ENCODE measurements at regions not wholly inside any gene's neighbourhood (a gene's known extent, or its start where the extent isn't known, plus 50 kb on each side); places are given as distances from the start of the nearest gene placed in this dataset.
"Not testable (repeated sequence)": the region's sequence is repeated elsewhere in the genome, so short reads cannot be mapped to it uniquely, and the experiment has no call there.

DNA sequence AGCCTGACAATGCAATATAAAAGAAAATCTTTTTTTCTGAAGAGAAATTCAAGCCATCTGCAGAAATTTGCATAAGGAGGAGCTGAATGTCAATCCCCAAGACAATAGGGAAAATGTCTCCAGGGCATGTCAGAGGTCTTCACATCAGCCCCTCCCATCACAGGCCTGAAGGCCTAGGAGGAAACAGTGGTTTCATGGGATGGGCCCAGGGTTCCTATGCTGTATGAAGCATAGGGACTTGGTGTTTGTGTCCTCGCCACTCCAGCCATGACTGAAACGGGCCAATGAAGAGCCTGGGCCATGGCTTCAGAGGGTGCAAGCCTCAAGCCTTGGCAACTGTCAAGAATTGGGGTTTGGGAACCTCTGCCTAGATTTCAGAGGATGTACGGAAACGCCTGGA is 883.5 kb downstream of the UQCRFS1 start:
- no peak for DNase-seq

DNA sequence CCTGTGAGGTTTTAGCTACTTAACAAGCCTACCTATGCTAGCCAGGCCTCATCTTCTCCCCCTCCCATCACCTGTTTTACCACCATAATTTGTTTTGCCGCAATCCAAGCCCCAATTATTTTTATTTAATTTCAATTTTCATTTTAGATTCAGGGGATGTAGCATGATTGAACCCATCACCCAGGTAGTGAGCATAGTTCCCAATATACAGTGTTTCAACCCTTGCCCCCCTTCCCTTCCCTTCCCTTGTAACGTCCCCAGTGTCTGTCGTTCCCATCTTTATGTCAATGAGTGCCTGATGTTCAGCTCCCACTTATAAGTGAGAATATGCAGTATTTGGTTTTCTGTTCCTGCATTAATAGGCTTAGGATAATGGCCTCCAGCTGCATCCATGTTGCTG is 885.0 kb downstream of the UQCRFS1 start:
- no peak for DNase-seq

DNA sequence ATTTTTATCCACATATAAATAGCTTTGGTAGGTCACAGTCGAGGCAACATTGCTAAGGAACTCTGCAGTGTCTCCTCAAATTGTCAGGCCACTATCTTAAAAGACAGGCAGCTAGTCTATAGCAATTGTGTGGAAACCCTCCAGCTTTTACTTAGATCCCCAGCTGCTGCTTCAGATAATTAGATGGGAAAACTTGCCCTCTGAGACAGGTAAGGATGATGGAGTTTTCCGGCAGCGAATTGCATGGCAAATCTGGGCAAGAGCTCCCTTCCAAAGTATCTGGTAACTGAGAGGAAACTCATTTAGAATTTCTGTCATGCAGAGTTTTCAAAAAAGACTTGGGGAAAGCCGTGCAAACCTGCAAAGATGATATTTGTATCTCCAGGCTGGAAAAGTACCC is 886.2 kb downstream of the UQCRFS1 start:
- DNase-seq = no peak

DNA sequence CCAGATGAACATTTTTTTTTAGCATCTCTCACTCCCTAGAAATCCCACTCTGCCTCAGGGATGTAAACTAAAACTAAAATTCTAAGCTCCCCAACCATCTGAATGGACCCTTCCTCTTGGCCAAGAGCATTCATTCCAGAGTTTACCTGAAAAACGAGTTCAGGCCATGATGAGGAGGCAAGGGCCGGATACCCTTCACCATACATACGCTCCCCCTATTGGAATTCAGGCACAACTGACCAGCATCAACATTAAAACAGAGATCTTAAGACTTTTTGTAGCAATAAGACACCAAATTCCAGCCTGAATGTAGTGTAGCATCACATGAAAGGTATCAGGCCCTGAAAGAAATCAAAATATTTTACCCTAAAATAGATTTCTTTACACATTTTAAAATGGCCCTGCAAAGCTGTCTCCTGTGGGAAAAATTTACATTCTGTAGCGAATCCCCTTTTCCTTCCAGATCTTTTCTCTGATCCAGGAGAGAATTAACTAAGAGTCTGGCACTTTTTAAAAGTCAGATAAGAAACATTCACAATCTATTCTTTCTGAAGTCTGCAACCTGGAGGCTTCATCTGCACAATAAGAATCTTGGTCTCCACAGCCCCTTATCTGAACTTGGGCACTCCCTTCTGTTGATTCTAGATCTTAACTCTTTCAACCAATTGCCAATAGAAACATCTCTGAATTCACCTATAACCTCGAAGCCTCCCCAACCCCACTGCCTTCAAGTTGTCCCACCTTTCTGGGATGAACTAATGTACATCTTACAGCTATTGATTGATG is 888.5 kb downstream of the UQCRFS1 start:
- DNase-seq = no peak

DNA sequence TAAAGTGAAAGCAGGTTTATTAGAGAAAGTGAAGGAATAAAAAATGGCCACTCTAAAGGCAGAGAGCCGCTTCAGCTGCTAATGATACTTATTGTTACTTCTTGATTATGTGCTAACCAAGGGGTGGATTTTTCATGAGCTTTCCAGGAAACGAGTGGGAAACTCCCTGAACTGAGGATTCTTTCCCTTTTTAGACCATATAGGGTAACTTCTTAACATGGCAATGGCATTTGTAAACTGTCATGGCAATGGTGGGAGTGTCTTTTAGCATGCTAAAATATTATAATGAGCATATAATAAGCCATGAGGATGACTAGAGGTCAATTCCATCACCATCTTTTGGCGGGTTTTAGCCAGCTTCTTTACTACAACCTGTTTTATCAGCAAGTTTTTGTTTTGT is 890.0 kb downstream of the UQCRFS1 start:
- no peak for DNase-seq

DNA sequence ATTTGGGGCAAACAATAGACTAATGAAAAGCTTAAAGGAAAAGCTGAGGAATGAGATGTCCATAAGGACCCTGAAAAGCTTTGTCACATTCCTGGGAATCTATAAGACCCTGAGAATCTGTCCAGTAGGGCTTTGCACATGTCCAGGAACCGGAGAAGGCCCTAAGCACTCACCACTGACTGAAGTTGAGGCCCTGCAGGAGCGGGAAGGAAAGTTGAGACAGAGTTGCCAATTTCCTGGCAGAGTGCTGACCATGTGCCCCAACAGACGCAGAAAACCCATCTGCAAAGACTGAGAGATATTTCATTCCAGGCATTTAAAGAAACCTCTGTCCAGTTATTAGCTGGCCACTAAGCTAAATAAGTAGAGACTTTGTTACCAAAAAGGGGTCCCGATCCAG is 890.5 kb downstream of the UQCRFS1 start:
- DNase-seq = no peak

DNA sequence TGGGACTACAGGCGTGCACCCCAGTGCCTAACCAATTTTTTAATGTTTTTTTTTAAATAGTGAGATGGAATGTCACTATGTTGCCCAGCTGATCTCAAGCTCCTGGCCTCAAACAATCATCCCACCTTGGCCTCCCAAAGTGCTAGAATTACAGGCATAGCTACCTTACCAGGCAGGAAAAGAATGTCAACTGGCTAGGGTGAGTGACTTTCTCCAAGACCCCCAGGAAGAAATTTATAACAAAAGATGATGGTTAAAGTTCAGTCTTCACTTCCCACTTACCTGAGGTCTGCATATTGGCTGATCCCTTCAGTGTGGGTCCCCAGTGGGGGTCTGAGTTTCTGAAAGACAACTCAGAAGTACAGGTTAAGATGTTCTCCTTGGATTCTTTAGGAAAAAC is 893.0 kb downstream of the UQCRFS1 start:
- no peak for DNase-seq

DNA sequence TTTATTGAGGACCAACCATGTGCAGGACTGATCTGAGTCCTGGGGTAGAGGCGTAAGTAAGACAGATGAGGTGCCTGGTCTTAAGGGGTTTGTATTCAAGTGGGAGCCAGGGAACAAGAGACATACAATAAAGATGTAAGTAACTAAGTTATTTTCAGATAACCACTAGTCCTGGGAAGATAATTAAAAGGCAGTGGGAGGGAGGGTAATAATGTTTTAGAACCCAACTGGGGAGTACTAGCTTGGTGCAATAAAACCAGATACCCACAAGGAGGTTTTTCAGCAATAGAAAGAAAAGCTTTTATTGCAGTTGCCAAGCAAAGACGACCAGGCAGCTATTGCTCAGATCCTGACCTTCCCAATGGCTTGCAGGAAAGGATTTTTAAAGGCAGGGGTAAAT is 893.7 kb downstream of the UQCRFS1 start:
- no peak for DNase-seq

DNA sequence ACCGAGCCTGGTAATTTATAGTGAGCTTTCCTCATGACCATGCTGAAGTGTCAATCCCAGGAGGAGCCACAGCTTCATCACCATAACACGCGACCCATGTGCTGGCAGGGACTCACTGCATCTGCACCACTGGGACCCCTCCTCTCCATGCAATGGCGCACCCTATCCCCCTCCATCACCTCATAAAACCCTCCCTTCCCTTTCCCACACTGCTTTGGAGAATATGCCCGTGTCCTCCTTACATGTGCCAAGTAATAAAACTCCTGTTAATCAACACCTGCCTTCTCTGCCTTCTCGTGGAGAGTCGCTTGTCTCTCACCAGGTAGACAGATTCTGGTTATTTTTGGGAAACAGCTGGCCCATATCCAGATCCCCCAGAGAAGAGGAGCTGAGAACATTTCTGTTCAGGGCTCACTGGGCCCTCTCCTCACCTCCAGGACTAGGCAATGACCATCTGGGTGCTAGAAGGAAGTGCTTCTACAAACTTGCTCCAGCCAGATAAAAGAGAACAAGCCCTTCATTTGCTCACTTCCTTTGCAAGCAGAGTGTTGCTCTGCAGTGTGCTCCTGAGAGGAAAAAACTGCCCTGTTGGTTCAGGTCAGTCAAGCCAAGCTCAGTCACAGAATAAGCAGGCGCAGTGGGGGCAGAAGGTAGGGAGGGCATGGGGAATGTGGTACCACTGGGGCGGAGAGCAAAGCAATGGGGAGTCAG is 894.3 kb downstream of the UQCRFS1 start:
- DNase-seq = no peak

DNA sequence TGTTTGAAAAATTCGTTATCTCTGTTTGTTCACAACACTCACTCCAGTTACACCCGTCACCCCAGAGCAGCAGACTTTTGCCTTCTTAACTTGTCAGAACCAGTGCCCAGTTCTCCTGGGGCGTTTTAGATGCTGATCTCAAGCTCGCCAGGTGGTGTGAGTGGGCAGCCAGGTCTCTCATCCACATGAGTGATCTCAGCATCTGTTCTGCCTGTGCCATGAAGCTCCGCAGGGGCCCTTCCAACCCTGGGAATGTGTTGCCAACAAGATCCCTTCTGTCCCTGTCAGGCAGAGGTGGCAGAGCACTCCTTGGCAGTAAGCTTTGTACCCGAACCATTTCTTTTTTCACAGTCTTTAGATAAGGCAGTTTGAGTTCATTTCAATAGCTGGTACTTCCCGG is 896.5 kb downstream of the UQCRFS1 start:
- DNase-seq = no peak

DNA sequence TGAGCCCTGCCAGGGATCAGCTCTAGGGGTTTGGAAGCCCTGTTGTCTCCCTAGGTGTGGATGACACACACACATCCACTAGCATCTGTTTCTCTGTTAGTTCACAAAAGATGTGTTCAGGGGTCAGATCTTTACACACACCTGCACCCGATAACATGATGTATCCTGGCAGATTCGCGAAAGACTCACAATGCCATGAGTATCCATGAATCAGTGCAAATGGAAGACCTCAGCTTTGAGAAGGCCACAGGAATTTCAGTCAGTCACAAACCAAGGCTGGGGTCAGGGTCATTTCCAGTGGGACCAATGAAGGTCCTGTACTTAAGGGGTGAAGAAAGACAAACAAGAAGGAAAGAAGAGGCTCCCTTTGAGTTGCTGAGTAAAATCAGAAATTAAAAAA is 898.2 kb downstream of the UQCRFS1 start:
- no peak for DNase-seq

DNA sequence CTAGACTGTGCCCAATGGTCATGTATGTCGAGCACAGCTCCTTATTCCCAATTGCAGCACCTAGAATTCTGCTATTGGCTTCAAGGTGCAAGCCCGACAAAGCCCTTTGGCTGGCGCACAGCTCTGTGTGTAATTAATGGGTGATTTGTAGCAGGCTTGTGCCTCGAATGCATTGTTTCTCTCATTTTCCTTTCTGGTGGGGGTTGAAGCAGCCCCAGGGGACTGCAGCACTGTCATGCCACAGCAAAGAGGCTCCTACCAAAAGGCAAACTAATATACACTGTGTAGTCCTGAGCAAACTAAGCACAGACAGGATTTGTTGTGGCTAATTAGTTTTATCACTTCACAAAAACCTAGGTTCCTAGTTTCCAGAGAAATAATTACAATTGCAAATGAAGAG is 898.7 kb downstream of the UQCRFS1 start:
- no peak for DNase-seq

DNA sequence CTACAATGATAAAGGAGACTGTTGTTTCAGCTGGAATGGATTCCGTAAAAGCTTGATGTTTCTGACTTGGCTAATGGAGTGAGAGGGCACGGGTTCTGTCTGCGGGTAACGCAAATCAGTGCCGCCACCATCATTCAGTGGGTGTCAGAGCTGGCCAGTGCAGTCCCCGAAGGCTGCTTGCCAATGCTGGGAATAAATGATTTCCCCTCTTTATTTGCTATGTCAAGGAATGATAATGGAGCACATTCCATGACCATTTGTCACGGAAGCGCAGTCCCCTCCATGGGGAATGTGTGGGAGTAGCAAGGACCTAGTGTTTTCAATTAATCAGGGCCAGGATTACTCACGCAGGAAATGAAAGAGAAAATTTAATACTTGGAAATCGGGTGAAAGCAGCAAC is 899.3 kb downstream of the UQCRFS1 start:
- DNase-seq = no peak

DNA sequence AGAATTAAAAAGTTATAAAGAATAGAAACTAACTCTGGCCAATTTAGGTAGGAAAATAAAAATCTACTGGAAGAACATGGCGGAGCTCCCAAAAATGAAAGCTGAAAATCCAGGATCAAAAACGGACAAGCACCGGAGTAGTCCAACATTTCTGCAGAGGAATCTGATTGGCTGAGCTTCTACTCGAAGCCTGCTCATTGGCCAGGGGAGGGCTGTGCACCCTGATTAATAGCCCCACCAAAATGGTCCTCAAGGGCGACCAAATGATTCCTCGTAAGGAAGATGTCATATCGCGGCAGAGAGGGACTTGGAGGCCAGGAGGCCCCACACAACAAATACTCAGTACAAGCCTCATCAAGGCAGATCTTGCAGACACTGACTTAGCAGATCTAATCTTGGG is 900.7 kb downstream of the UQCRFS1 start:
- no peak for DNase-seq

DNA sequence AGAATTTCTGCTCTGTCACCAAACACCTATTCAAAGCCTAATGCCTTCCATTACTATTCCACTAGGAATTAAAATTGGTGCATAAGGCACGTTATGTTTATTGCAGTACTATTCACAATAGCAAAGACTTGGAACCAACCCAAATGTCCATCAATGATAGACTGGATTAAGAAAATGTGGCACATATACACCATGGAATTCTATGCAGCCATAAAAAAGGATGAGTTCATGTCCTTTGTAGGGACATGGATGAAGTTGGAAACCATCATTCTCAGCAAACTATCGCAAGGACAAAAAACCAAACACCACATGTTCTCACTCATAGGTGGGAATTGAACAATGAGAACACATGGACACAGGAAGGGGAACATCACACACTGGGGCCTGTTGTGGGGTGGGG is 902.1 kb downstream of the UQCRFS1 start:
- not testable (repeated sequence) for DNase-seq

DNA sequence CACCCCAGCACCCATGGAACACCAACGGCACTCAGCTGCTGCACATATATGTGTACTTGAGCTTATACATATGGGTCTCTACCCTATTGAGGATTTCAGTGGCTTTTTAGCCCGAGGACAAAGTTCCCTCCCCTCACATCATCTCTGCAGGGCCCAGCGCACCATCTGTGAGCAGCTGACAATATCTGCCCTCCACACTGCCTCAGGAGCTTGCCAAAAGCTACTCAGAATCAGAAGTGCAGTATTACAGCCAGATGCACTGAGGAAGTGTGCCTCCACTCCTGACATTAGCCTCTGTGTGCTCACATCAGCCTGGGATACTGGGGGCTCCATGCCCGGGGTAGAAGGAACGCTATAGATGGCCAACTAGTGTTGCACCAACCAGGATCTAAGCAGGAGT is 903.9 kb downstream of the UQCRFS1 start:
- no peak for DNase-seq

DNA sequence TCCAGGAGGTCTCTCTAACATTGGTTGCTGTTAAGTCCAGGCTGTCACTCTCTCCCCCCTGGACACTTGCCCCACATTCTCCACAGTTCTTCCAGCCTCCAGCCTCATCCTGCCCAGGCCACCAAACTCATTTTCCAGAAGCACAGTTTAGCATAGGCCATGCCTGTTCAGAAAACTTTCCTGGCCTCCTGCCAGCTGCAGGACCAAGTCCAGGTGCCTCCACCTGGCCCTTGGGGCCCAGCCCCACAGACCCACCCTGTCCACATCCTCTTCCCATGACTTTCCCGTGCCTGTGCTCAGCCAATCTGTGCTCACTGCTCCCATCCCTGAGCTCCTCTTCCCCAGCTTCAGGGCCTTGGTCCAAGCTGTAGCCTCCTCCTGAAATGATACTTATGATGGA is 905.0 kb downstream of the UQCRFS1 start:
- DNase-seq = no peak

DNA sequence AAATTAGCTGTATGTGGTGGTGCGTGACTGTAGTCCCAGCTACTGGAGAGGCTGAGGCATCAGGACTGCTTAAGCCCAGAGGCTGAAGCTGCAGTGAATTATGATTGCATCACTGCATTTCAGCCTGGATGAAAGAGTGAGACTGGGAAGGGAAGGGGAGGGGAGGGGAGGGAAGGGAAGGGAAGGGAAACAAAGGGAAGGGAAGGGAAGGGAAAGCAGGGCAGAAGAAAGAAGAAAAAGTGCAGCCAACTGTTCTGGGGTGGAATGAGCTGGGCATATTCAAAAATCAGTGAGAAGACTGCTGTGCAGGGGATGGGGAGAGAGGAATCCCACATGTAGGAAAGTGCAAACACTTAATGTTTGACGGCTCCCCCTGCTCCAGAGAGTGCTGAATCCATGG is 905.5 kb downstream of the UQCRFS1 start:
- no peak for DNase-seq

DNA sequence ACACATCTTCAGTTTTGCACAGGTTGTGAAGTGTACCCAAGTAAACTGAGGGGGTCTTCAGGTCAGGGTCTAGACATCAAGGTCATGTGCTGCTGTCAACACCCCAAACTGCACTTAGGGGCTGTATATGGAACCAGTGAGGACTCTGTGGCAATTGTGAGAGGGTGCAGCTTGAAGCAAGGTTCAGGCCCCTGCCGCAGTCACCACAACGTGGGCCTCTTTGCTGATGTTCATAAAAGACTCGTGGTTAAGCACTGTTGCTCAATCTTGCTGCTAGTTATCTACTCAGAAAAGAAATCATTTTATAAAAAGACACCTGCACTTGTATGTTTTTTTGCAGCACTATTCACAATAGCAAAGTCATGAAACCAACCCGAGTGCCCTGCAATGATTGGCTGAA is 907.4 kb downstream of the UQCRFS1 start:
- no peak for DNase-seq

DNA sequence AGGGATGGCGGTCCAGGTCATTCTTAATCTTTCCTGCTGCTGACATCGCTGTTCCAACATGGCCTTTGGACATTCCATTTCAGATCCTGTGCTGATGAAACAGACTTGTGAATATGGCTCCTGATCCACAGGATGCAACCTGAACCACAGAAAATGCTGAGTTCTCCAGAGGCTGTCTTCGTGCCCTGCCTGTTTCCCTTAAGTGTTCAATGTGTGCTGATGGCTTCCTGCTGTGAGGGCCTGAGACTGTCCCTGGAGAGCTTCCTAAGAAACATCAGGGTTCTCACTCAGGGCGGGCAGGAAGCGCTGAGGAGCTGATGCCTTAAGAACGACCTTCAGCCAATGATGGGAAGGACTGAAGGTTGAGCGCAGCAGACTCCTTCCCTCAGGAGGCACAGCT is 909.4 kb downstream of the UQCRFS1 start:
- no peak for DNase-seq

DNA sequence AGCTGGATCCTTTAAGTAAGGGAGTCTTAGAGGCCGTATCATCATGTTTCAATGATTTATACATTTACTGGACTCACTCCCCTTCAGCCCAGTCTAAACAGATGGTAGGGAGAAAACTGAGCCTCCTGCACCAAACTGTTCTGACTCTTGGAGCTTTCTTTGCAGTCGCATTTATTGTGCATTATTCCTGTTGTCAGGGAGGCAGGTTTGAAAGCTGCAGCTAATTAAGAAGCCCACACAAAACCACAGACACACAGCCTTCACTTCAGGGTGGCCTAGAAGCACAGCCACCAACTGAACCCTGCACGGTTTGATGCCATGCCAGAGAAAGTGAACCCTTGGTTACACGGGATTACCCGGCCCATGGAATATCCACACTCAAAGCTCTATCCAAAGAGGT is 911.0 kb downstream of the UQCRFS1 start:
- DNase-seq = no peak

DNA sequence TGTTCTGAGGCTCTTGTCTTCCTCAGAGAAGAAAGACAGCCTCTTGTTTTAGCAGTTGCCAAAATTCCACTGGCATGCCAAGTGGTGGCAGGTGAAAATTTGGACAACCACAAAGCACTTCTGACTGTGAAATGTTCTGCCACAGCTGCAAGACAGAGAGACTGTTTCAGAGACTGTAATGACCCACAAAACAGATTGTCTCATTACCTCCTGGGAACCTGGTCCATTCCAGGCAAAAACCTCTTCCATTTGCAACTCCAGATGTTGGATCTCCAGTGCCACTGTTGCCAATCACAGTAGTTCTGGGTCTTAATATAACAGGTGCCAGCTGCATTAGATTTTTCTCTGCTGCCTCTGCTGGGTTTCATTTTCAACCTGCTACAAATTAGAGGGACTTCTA is 911.5 kb downstream of the UQCRFS1 start:
- no peak for DNase-seq

DNA sequence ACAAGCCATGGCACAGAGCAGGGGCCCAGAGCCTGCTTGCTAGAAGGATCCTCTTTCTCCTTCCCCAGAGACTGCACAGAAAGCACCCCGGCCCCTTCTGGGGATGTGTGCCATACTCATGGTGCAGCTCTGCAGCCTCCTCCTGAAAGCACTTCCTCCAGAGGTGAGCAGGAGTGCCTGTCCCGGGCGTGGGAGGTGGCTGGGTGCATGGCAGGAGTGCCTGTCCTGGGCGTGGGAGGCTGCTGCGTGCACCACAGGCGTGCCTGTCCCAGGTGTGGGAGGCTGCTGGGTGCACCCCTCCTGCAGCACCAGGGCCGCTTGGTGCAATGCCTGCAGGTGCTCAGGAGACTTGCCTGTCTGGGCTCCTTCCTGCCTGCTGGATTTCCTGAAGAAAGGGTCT is 913.3 kb downstream of the UQCRFS1 start:
- DNase-seq = no peak

DNA sequence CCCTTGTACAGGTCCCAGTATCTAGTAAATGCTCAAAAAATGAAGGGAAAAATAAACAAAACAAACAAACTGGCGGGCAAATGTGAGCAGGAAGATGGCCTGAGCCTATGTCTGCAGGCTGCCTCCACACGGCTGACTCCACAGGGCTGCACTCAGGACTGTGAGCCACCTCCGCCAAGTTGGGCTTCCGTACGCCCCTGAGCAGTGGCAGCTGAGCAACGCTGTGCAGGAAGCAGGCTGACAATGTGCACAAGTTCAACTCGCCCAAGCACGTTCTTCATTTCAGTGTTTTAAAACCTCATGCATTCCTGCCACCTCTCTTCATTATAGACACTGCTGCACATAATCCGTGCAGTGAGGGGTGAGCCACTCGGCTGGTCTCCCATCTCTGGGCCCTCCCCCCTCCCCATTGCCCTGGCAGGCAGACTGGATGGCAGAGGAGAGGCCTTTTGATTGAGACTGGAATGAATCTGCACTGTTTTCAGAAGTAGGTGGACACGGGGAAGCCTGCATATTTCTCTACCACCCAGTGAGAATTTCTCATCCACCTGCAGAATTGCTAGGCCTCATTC is 915.3 kb downstream of the UQCRFS1 start:
- no peak for DNase-seq
